ENCODE measurements at regions not wholly inside any gene's neighbourhood (a gene's known extent, or its start where the extent isn't known, plus 50 kb on each side); places are given as distances from the start of the nearest gene placed in this dataset.
"Not testable (repeated sequence)": the region's sequence is repeated elsewhere in the genome, so short reads cannot be mapped to it uniquely, and the experiment has no call there.

- Histone ChIP-seq H3K9me3 (ENCODE audit: control insufficient read depth, insufficient read depth, low read length) (no peaks in the 10 kb centered on the region), H3K36me3 (ENCODE audit: insufficient read depth, low read length) (no peaks in the 10 kb centered on the region), H3K4me1 (ENCODE audit: insufficient read depth, low read length) (0 out of 2 replicates have a peak, but pooled peaks cover 3% of the 10 kb centered on the region), H3K9ac (ENCODE audit: low read depth, low read length) (no peak overlapping the region)
Measured at GRCh38 chr1:70490153-70490552, 79.1 kb downstream of the CTH start.

- no peak overlapping the region for H3K9ac ChIP-seq (ENCODE audit: low read depth, low read length)
- H3K4me1 ChIP-seq (ENCODE audit: insufficient read depth, low read length): no peaks in the 10 kb centered on the region
- no peaks in the 10 kb centered on the region for H3K36me3 ChIP-seq (ENCODE audit: insufficient read depth, low read length)
- H3K9me3 ChIP-seq (ENCODE audit: control insufficient read depth, insufficient read depth, low read length): no peaks in the 10 kb centered on the region
Measured at GRCh38 chr1:70495370-70495769, 84.3 kb downstream of the CTH start.

- no peaks in the 10 kb centered on the region for H3K9me3 ChIP-seq (ENCODE audit: control insufficient read depth, insufficient read depth, low read length)
- H3K4me1 ChIP-seq (ENCODE audit: insufficient read depth, low read length): no peaks in the 10 kb centered on the region
- no peaks in the 10 kb centered on the region for H3K36me3 ChIP-seq (ENCODE audit: insufficient read depth, low read length)
- no peak overlapping the region for H3K9ac ChIP-seq (ENCODE audit: low read depth, low read length)
Measured at GRCh38 chr1:70496181-70496580, 85.1 kb downstream of the CTH start.

GRCh38 chr1:70497152-70497551 is 86.1 kb downstream of the CTH start:
- Histone ChIP-seq H3K9me3 (ENCODE audit: control insufficient read depth, insufficient read depth, low read length) (no peaks in the 10 kb centered on the region), H3K36me3 (ENCODE audit: insufficient read depth, low read length) (no peaks in the 10 kb centered on the region), H3K4me1 (ENCODE audit: insufficient read depth, low read length) (no peaks in the 10 kb centered on the region), H3K9ac (ENCODE audit: low read depth, low read length) (no peak overlapping the region)

- no peaks in the 10 kb centered on the region for H3K4me1 ChIP-seq (ENCODE audit: insufficient read depth, low read length)
- no peak overlapping the region for H3K9ac ChIP-seq (ENCODE audit: low read depth, low read length)
- H3K36me3 ChIP-seq (ENCODE audit: insufficient read depth, low read length): no peaks in the 10 kb centered on the region
- H3K9me3 ChIP-seq (ENCODE audit: control insufficient read depth, insufficient read depth, low read length): no peaks in the 10 kb centered on the region
Measured at GRCh38 chr1:70498666-70499065, 87.6 kb downstream of the CTH start.

- Histone ChIP-seq H3K36me3 (ENCODE audit: insufficient read depth, low read length) (no peaks in the 10 kb centered on the region), H3K4me1 (ENCODE audit: insufficient read depth, low read length) (no peaks in the 10 kb centered on the region), H3K9ac (ENCODE audit: low read depth, low read length) (no peak overlapping the region), H3K9me3 (ENCODE audit: control insufficient read depth, insufficient read depth, low read length) (no peaks in the 10 kb centered on the region)
Measured at GRCh38 chr1:70499695-70500094, 88.6 kb downstream of the CTH start.

GRCh38 chr1:70503358-70503757 is 92.3 kb downstream of the CTH start:
- Histone ChIP-seq H3K36me3 (ENCODE audit: insufficient read depth, low read length) (no peaks in the 10 kb centered on the region), H3K9ac (ENCODE audit: low read depth, low read length) (no peak overlapping the region), H3K4me1 (ENCODE audit: insufficient read depth, low read length) (no peaks in the 10 kb centered on the region), H3K9me3 (ENCODE audit: control insufficient read depth, insufficient read depth, low read length) (no peaks in the 10 kb centered on the region)

GRCh38 chr1:70504176-70504820 is 93.2 kb downstream of the CTH start:
- Histone ChIP-seq H3K9ac (ENCODE audit: low read depth, low read length) (no peak overlapping the region), H3K9me3 (ENCODE audit: control insufficient read depth, insufficient read depth, low read length) (no peaks in the 10 kb centered on the region), H3K36me3 (ENCODE audit: insufficient read depth, low read length) (no peaks in the 10 kb centered on the region), H3K4me1 (ENCODE audit: insufficient read depth, low read length) (no peaks in the 10 kb centered on the region)

GRCh38 chr1:70504821-70505193 is 93.7 kb downstream of the CTH start:
- no peaks in the 10 kb centered on the region for H3K9me3 ChIP-seq (ENCODE audit: control insufficient read depth, insufficient read depth, low read length)
- no peaks in the 10 kb centered on the region for H3K4me1 ChIP-seq (ENCODE audit: insufficient read depth, low read length)
- H3K9ac ChIP-seq (ENCODE audit: low read depth, low read length): no peak overlapping the region
- no peaks in the 10 kb centered on the region for H3K36me3 ChIP-seq (ENCODE audit: insufficient read depth, low read length)

- H3K36me3 ChIP-seq (ENCODE audit: insufficient read depth, low read length); H3K9ac ChIP-seq (ENCODE audit: low read depth, low read length); H3K4me1 ChIP-seq (ENCODE audit: insufficient read depth, low read length); H3K9me3 ChIP-seq (ENCODE audit: control insufficient read depth, insufficient read depth, low read length): not testable (repeated sequence)
Measured at GRCh38 chr1:70507991-70508390, 96.9 kb downstream of the CTH start.

- Histone ChIP-seq H3K4me1 (ENCODE audit: insufficient read depth, low read length) (no peaks in the 10 kb centered on the region), H3K9me3 (ENCODE audit: control insufficient read depth, insufficient read depth, low read length) (no peaks in the 10 kb centered on the region), H3K36me3 (ENCODE audit: insufficient read depth, low read length) (no peaks in the 10 kb centered on the region), H3K9ac (ENCODE audit: low read depth, low read length) (no peak overlapping the region)
Measured at GRCh38 chr1:70509996-70510876, 99.2 kb downstream of the CTH start.

GRCh38 chr1:70517444-70517843 is 106.4 kb downstream of the CTH start:
- Histone ChIP-seq H3K9ac (ENCODE audit: low read depth, low read length) (no peak overlapping the region), H3K4me1 (ENCODE audit: insufficient read depth, low read length) (no peaks in the 10 kb centered on the region), H3K36me3 (ENCODE audit: insufficient read depth, low read length) (no peaks in the 10 kb centered on the region), H3K9me3 (ENCODE audit: control insufficient read depth, insufficient read depth, low read length) (no peaks in the 10 kb centered on the region)

- H3K9ac ChIP-seq (ENCODE audit: low read depth, low read length): no peak overlapping the region
- no peaks in the 10 kb centered on the region for H3K9me3 ChIP-seq (ENCODE audit: control insufficient read depth, insufficient read depth, low read length)
- H3K4me1 ChIP-seq (ENCODE audit: insufficient read depth, low read length): no peaks in the 10 kb centered on the region
- no peaks in the 10 kb centered on the region for H3K36me3 ChIP-seq (ENCODE audit: insufficient read depth, low read length)
Measured at GRCh38 chr1:70518106-70518505, 107.0 kb downstream of the CTH start.

- no peaks in the 10 kb centered on the region for H3K36me3 ChIP-seq (ENCODE audit: insufficient read depth, low read length)
- no peaks in the 10 kb centered on the region for H3K4me1 ChIP-seq (ENCODE audit: insufficient read depth, low read length)
- H3K9ac ChIP-seq (ENCODE audit: low read depth, low read length): no peak overlapping the region
- no peaks in the 10 kb centered on the region for H3K9me3 ChIP-seq (ENCODE audit: control insufficient read depth, insufficient read depth, low read length)
Measured at GRCh38 chr1:70528590-70529333, 117.7 kb downstream of the CTH start.

Measured in ES-I3 (cell line).